H1 (cell line): ENCODE measurements at regions not wholly inside any gene's neighbourhood (a gene's known extent, or its start where the extent isn't known, plus 50 kb on each side); places are given as distances from the start of the nearest gene placed in this dataset.
"Not testable (repeated sequence)": the region's sequence is repeated elsewhere in the genome, so short reads cannot be mapped to it uniquely, and the experiment has no call there.

Experiments used
- CTCF ChIA-PET: fragments of 300-600 bp; sonication (Branson Sonifier 250); formaldehyde crosslinking; loops from one replicate; lab custom pipeline; 2021; ENCODE audit not compliant: partially characterized antibody; lab: Charles Lee
- POLR2A ChIA-PET: fragments of 300-600 bp; sonication (Branson Sonifier 250); formaldehyde crosslinking; loops from one replicate; lab custom pipeline; 2021; ENCODE audit warnings: inconsistent platforms; ENCODE audit not compliant: partially characterized antibody; lab: Charles Lee
- DNase-seq, 2 experiments: peaks; one replicate each; pipeline versions ENCODE4 v3.0.0 to v3.0.0-alpha.2; 2010 to 2022; ENCODE audit warnings: low spot score in 2 of 2, low read depth in 1 of 2, mixed read lengths in 1 of 2
- FAIRE-seq: peaks from 2 replicates; lab custom pipeline; 2011; peaks lifted over from hg19 to GRCh38; lab: Jason Lieb, UNC
- H2AFZ ChIP-seq: 2 replicates; pipeline ENCODE4 v1.8.1; 2012; ENCODE audit warnings: low read length, inconsistent platforms
- H2AK5ac ChIP-seq: 2 replicates; pipeline ENCODE4 v1.6.1; 2013; ENCODE audit warnings: low read depth, low read length
- H2BK120ac ChIP-seq: replicated peaks from 2 replicates; pipeline ENCODE3; 2013; ENCODE audit warnings: low read depth, low read length, inconsistent platforms
- H2BK12ac ChIP-seq: 2 replicates; pipeline ENCODE4 v1.6.1; 2013; ENCODE audit warnings: low read depth, low read length
- H2BK15ac ChIP-seq: 2 replicates; pipeline ENCODE4 v1.6.1; 2013; ENCODE audit warnings: low read length
- H2BK20ac ChIP-seq: 2 replicates; pipeline ENCODE4 v1.6.1; 2013; ENCODE audit warnings: low read length
- H2BK5ac ChIP-seq: 2 replicates; pipeline ENCODE4 v1.6.1; 2013; ENCODE audit warnings: low read depth, low read length
- H3K14ac ChIP-seq: 2 replicates; pipeline ENCODE4 v1.6.1; 2013; ENCODE audit warnings: inconsistent platforms; ENCODE audit not compliant: insufficient read length
- H3K18ac ChIP-seq: 2 replicates; pipeline ENCODE4 v1.6.1; 2013; ENCODE audit warnings: low read length; ENCODE audit errors: extremely low read depth
- H3K23ac ChIP-seq: 2 replicates; pipeline ENCODE4 v1.6.1; 2013; ENCODE audit warnings: inconsistent platforms; ENCODE audit not compliant: insufficient read length
- H3K23me2 ChIP-seq: 2 replicates; pipeline ENCODE4 v1.6.1; 2013; ENCODE audit warnings: low read depth, low read length
- H3K27ac ChIP-seq: 2 replicates; pipeline ENCODE4 v1.6.1; 2011; ENCODE audit warnings: low read depth, low read length, inconsistent platforms
- H3K27me3 ChIP-seq, 4 experiments: replicated peaks in 1 of 4; 1 replicate in 1 of 4; 2 replicates in 3 of 4; pipeline versions ENCODE4 v1.6.1 to v1.8.1; 2011 to 2013; ENCODE audit warnings: low read length in 3 of 4, mild to moderate bottlenecking in 3 of 4, inconsistent platforms in 2 of 4, mixed read lengths in 2 of 4, moderate library complexity in 1 of 4; ENCODE audit not compliant: control insufficient read depth in 3 of 4, insufficient read depth in 3 of 4; ENCODE audit errors: extremely low read depth in 1 of 4
- H3K36me3 ChIP-seq, 4 experiments: 2 replicates each; pipeline versions ENCODE4 v1.6.1 to v1.8.1; 2011 to 2013; ENCODE audit warnings: mild to moderate bottlenecking in 4 of 4, low read length in 3 of 4, moderate library complexity in 2 of 4, control low read depth in 1 of 4, inconsistent platforms in 1 of 4; ENCODE audit not compliant: insufficient read depth in 4 of 4, control insufficient read depth in 2 of 4
- H3K4ac ChIP-seq: replicated peaks from 2 replicates; pipeline ENCODE3; 2013; ENCODE audit warnings: low read length, low read depth, mixed read lengths, inconsistent platforms; ENCODE audit not compliant: insufficient read length
- H3K4me1 ChIP-seq, 4 experiments: replicated peaks in 1 of 4; 1 replicate in 1 of 4; 2 replicates in 3 of 4; pipeline versions ENCODE4 v1.6.1 to v1.8.1; 2011 to 2013; ENCODE audit warnings: low read length in 3 of 4, inconsistent platforms in 2 of 4, mixed read lengths in 1 of 4; ENCODE audit not compliant: insufficient read depth in 4 of 4, control insufficient read depth in 3 of 4
- H3K4me2 ChIP-seq, 2 experiments: 2 replicates each; pipeline versions ENCODE4 v1.6.1 to v1.8.1; 2011 to 2013; ENCODE audit warnings: low read depth in 2 of 2, low read length in 2 of 2, control low read depth in 1 of 2, inconsistent platforms in 1 of 2, mild to moderate bottlenecking in 1 of 2; ENCODE audit not compliant: insufficient read depth in 1 of 2
- H3K4me3 ChIP-seq, 4 experiments: fragments of 200-600, 300-600 bp in 1 of 4; sonication (generic), shearing (Covaris generic), sonication (Bioruptor Twin) in 1 of 4; 2 replicates each; pipeline versions ENCODE4 v1.5.1 to v1.8.1; 2011 to 2016; ENCODE audit warnings: low read length in 4 of 4, low read depth in 3 of 4, control low read depth in 2 of 4, inconsistent platforms in 2 of 4, mild to moderate bottlenecking in 2 of 4, mixed read lengths in 1 of 4, moderate library complexity in 1 of 4; ENCODE audit not compliant: insufficient read depth in 2 of 4; ENCODE audit errors: extremely low read depth in 1 of 4
- H3K56ac ChIP-seq: replicated peaks from 2 replicates; pipeline ENCODE3; 2013; ENCODE audit warnings: low read depth, mild to moderate bottlenecking, mixed read lengths, low read length, inconsistent platforms; ENCODE audit not compliant: insufficient read length
- H3K79me1 ChIP-seq: 2 replicates; pipeline ENCODE4 v1.6.1; 2013; ENCODE audit warnings: low read depth, low read length, control low read depth
- H3K79me2 ChIP-seq, 2 experiments: 2 replicates each; pipeline versions ENCODE4 v1.6.1 to v1.8.1; 2012 to 2013; ENCODE audit warnings: low read length in 2 of 2, mild to moderate bottlenecking in 2 of 2, inconsistent platforms in 1 of 2; ENCODE audit not compliant: insufficient read depth in 2 of 2, control insufficient read depth in 1 of 2
- H3K9ac ChIP-seq, 4 experiments: replicated peaks in 1 of 4; 1 replicate in 1 of 4; 2 replicates in 3 of 4; pipeline versions ENCODE4 v1.6.1 to v1.8.1; 2011 to 2013; ENCODE audit warnings: low read depth in 3 of 4, low read length in 3 of 4, control low read depth in 2 of 4, mild to moderate bottlenecking in 2 of 4, moderate library complexity in 2 of 4, inconsistent platforms in 1 of 4; ENCODE audit errors: extremely low read depth in 1 of 4
- H3K9me3 ChIP-seq, 2 experiments: 2 replicates each; pipeline versions ENCODE4 v1.6.1 to v1.8.1; 2012 to 2013; ENCODE audit warnings: mild to moderate bottlenecking in 2 of 2, moderate library complexity in 2 of 2, control low read depth in 1 of 2, inconsistent platforms in 1 of 2, low read depth in 1 of 2, low read length in 1 of 2, mixed read lengths in 1 of 2; ENCODE audit not compliant: insufficient read depth in 2 of 2
- H4K20me1 ChIP-seq, 2 experiments: replicated peaks in 1 of 2; 2 replicates each; pipeline versions ENCODE3 to v1.8.1; 2011 to 2013; ENCODE audit warnings: inconsistent platforms in 2 of 2, low read length in 2 of 2, mild to moderate bottlenecking in 1 of 2; ENCODE audit not compliant: insufficient read depth in 2 of 2, control insufficient read depth in 1 of 2
- H4K5ac ChIP-seq: 2 replicates; pipeline ENCODE4 v1.6.1; 2013; ENCODE audit warnings: low read length, low read depth, mixed read lengths, inconsistent platforms; ENCODE audit not compliant: insufficient read length
- H4K8ac ChIP-seq: 2 replicates; pipeline ENCODE4 v1.8.0; 2013; ENCODE audit warnings: mild to moderate bottlenecking, moderate library complexity, low read length, inconsistent platforms; ENCODE audit not compliant: insufficient read depth; ENCODE audit errors: extremely low read depth
- H4K91ac ChIP-seq: replicated peaks from 2 replicates; pipeline ENCODE3; 2013; ENCODE audit warnings: low read length, mixed read lengths, inconsistent platforms; ENCODE audit not compliant: insufficient read length

- H3K56ac ChIP-seq, H3K79me1 ChIP-seq, H3K4me3 ChIP-seq, H3K4me1 ChIP-seq, H3K23ac ChIP-seq, H4K5ac ChIP-seq, H2BK120ac ChIP-seq, H2BK5ac ChIP-seq, H3K18ac ChIP-seq, H4K20me1 ChIP-seq, H3K9ac ChIP-seq, H4K8ac ChIP-seq, H3K27ac ChIP-seq, H4K91ac ChIP-seq, H2BK15ac ChIP-seq, H2AK5ac ChIP-seq, DNase-seq, H3K4ac ChIP-seq, H2AFZ ChIP-seq, POLR2A ChIA-PET, H3K79me2 ChIP-seq, H2BK20ac ChIP-seq, H3K36me3 ChIP-seq, FAIRE-seq, H3K14ac ChIP-seq, H3K23me2 ChIP-seq, H3K4me2 ChIP-seq, H2BK12ac ChIP-seq, H3K27me3 ChIP-seq: not testable (repeated sequence)
- CTCF ChIA-PET, result interaction anchor here (1.1 kb wide), 1 partner anchor 45 kb away, joined by 3 read pairs; no protein-coding TSS in a partner anchor
- H3K9me3 ChIP-seq, result peaks cover 14 to 23% of the 10 kb centered on the region in 2 experiments
These were observed 103.1 kb upstream of the PHF24 start for GRCh38 chr9:34855016-34855415.
